ENCODE measurements at regions not wholly inside any gene's neighbourhood (a gene's known extent, or its start where the extent isn't known, plus 50 kb on each side); places are given as distances from the start of the nearest gene placed in this dataset.

- Histone ChIP-seq H3K9me3 (ENCODE audit: control insufficient read depth, insufficient read depth, low read length) (no peaks in the 10 kb centered on the region), H3K9ac (ENCODE audit: low read depth, low read length) (no peak overlapping the region)
Measured at GRCh38 chr2:13135856-13136255, 419.1 kb downstream of the TRIB2 start.

GRCh38 chr2:13137679-13138078 is 420.9 kb downstream of the TRIB2 start:
- Histone ChIP-seq H3K9me3 (ENCODE audit: control insufficient read depth, insufficient read depth, low read length) (no peaks in the 10 kb centered on the region), H3K36me3 (ENCODE audit: control insufficient read depth, insufficient read depth, low read length) (no peaks in the 10 kb centered on the region), H3K9ac (ENCODE audit: low read depth, low read length) (no peak overlapping the region), H3K4me1 (ENCODE audit: control insufficient read depth, insufficient read depth, low read length) (no peaks in the 10 kb centered on the region), H3K27me3 (ENCODE audit: control insufficient read depth, insufficient read depth, low read length) (no peaks in the 10 kb centered on the region), H3K4me3 (ENCODE audit: low read depth, low read length) (no peak overlapping the region)

More at GRCh38 chr2:13135856-13136255, 419.1 kb downstream of the TRIB2 start:
- H3K27me3 ChIP-seq (ENCODE audit: control insufficient read depth, insufficient read depth, low read length), result no peaks in the 10 kb centered on the region
- H3K36me3 ChIP-seq (ENCODE audit: control insufficient read depth, insufficient read depth, low read length), result no peaks in the 10 kb centered on the region
- H3K4me1 ChIP-seq (ENCODE audit: control insufficient read depth, insufficient read depth, low read length), result no peaks in the 10 kb centered on the region
- no peak overlapping the region for H3K4me3 ChIP-seq (ENCODE audit: low read depth, low read length)

- no peak overlapping the region for H3K4me3 ChIP-seq (ENCODE audit: low read depth, low read length)
- H3K9me3 ChIP-seq (ENCODE audit: control insufficient read depth, insufficient read depth, low read length), result no peaks in the 10 kb centered on the region
- H3K9ac ChIP-seq (ENCODE audit: low read depth, low read length), result no peak overlapping the region
- no peaks in the 10 kb centered on the region for H3K27me3 ChIP-seq (ENCODE audit: control insufficient read depth, insufficient read depth, low read length)
- H3K36me3 ChIP-seq (ENCODE audit: control insufficient read depth, insufficient read depth, low read length), result no peaks in the 10 kb centered on the region
- no peaks in the 10 kb centered on the region for H3K4me1 ChIP-seq (ENCODE audit: control insufficient read depth, insufficient read depth, low read length)
Measured at GRCh38 chr2:13141315-13141714, 424.6 kb downstream of the TRIB2 start.

GRCh38 chr2:13143451-13143850 is 426.7 kb downstream of the TRIB2 start:
- Histone ChIP-seq H3K9ac (ENCODE audit: low read depth, low read length) (no peak overlapping the region), H3K4me1 (ENCODE audit: control insufficient read depth, insufficient read depth, low read length) (no peaks in the 10 kb centered on the region), H3K9me3 (ENCODE audit: control insufficient read depth, insufficient read depth, low read length) (no peaks in the 10 kb centered on the region), H3K27me3 (ENCODE audit: control insufficient read depth, insufficient read depth, low read length) (no peaks in the 10 kb centered on the region), H3K4me3 (ENCODE audit: low read depth, low read length) (no peak overlapping the region), H3K36me3 (ENCODE audit: control insufficient read depth, insufficient read depth, low read length) (no peaks in the 10 kb centered on the region)

GRCh38 chr2:13156916-13157315 is 440.2 kb downstream of the TRIB2 start:
- Histone ChIP-seq H3K9me3 (ENCODE audit: control insufficient read depth, insufficient read depth, low read length) (no peaks in the 10 kb centered on the region), H3K4me1 (ENCODE audit: control insufficient read depth, insufficient read depth, low read length) (no peaks in the 10 kb centered on the region), H3K36me3 (ENCODE audit: control insufficient read depth, insufficient read depth, low read length) (no peaks in the 10 kb centered on the region), H3K4me3 (ENCODE audit: low read depth, low read length) (no peak overlapping the region), H3K9ac (ENCODE audit: low read depth, low read length) (no peak overlapping the region), H3K27me3 (ENCODE audit: control insufficient read depth, insufficient read depth, low read length) (no peaks in the 10 kb centered on the region)

GRCh38 chr2:13158466-13158865 is 441.7 kb downstream of the TRIB2 start:
- Histone ChIP-seq H3K9me3 (ENCODE audit: control insufficient read depth, insufficient read depth, low read length) (no peaks in the 10 kb centered on the region), H3K4me3 (ENCODE audit: low read depth, low read length) (no peak overlapping the region), H3K4me1 (ENCODE audit: control insufficient read depth, insufficient read depth, low read length) (no peaks in the 10 kb centered on the region), H3K9ac (ENCODE audit: low read depth, low read length) (no peak overlapping the region), H3K36me3 (ENCODE audit: control insufficient read depth, insufficient read depth, low read length) (no peaks in the 10 kb centered on the region), H3K27me3 (ENCODE audit: control insufficient read depth, insufficient read depth, low read length) (no peaks in the 10 kb centered on the region)

- no peak overlapping the region for H3K4me3 ChIP-seq (ENCODE audit: low read depth, low read length)
- no peaks in the 10 kb centered on the region for H3K36me3 ChIP-seq (ENCODE audit: control insufficient read depth, insufficient read depth, low read length)
- H3K4me1 ChIP-seq (ENCODE audit: control insufficient read depth, insufficient read depth, low read length), result no peaks in the 10 kb centered on the region
- H3K9ac ChIP-seq (ENCODE audit: low read depth, low read length), result no peak overlapping the region
- H3K27me3 ChIP-seq (ENCODE audit: control insufficient read depth, insufficient read depth, low read length), result no peaks in the 10 kb centered on the region
- H3K9me3 ChIP-seq (ENCODE audit: control insufficient read depth, insufficient read depth, low read length), result no peaks in the 10 kb centered on the region
Measured at GRCh38 chr2:13180729-13181128, 464.0 kb downstream of the TRIB2 start.

- Histone ChIP-seq H3K4me3 (ENCODE audit: low read depth, low read length) (no peak overlapping the region), H3K36me3 (ENCODE audit: control insufficient read depth, insufficient read depth, low read length) (no peaks in the 10 kb centered on the region)
Measured at GRCh38 chr2:13193075-13193474, 476.3 kb downstream of the TRIB2 start.

GRCh38 chr2:13193900-13194299 is 477.2 kb downstream of the TRIB2 start:
- Histone ChIP-seq H3K4me3 (ENCODE audit: low read depth, low read length) (no peak overlapping the region), H3K9me3 (ENCODE audit: control insufficient read depth, insufficient read depth, low read length) (no peaks in the 10 kb centered on the region), H3K27me3 (ENCODE audit: control insufficient read depth, insufficient read depth, low read length) (no peaks in the 10 kb centered on the region), H3K4me1 (ENCODE audit: control insufficient read depth, insufficient read depth, low read length) (no peaks in the 10 kb centered on the region), H3K9ac (ENCODE audit: low read depth, low read length) (no peak overlapping the region), H3K36me3 (ENCODE audit: control insufficient read depth, insufficient read depth, low read length) (no peaks in the 10 kb centered on the region)

More at GRCh38 chr2:13193075-13193474, 476.3 kb downstream of the TRIB2 start:
- Histone ChIP-seq H3K27me3 (ENCODE audit: control insufficient read depth, insufficient read depth, low read length) (no peaks in the 10 kb centered on the region), H3K9ac (ENCODE audit: low read depth, low read length) (no peak overlapping the region), H3K9me3 (ENCODE audit: control insufficient read depth, insufficient read depth, low read length) (no peaks in the 10 kb centered on the region), H3K4me1 (ENCODE audit: control insufficient read depth, insufficient read depth, low read length) (no peaks in the 10 kb centered on the region)

- Histone ChIP-seq H3K36me3 (ENCODE audit: control insufficient read depth, insufficient read depth, low read length) (no peaks in the 10 kb centered on the region), H3K9ac (ENCODE audit: low read depth, low read length) (no peak overlapping the region), H3K4me3 (ENCODE audit: low read depth, low read length) (no peak overlapping the region), H3K27me3 (ENCODE audit: control insufficient read depth, insufficient read depth, low read length) (no peaks in the 10 kb centered on the region), H3K9me3 (ENCODE audit: control insufficient read depth, insufficient read depth, low read length) (no peaks in the 10 kb centered on the region), H3K4me1 (ENCODE audit: control insufficient read depth, insufficient read depth, low read length) (no peaks in the 10 kb centered on the region)
Measured at GRCh38 chr2:13195270-13195669, 478.5 kb downstream of the TRIB2 start.

GRCh38 chr2:13197248-13197647 is 480.5 kb downstream of the TRIB2 start:
- H3K4me1 ChIP-seq (ENCODE audit: control insufficient read depth, insufficient read depth, low read length), result no peaks in the 10 kb centered on the region
- H3K9ac ChIP-seq (ENCODE audit: low read depth, low read length), result no peak overlapping the region
- no peaks in the 10 kb centered on the region for H3K27me3 ChIP-seq (ENCODE audit: control insufficient read depth, insufficient read depth, low read length)
- no peaks in the 10 kb centered on the region for H3K36me3 ChIP-seq (ENCODE audit: control insufficient read depth, insufficient read depth, low read length)
- H3K4me3 ChIP-seq (ENCODE audit: low read depth, low read length), result no peak overlapping the region
- H3K9me3 ChIP-seq (ENCODE audit: control insufficient read depth, insufficient read depth, low read length), result no peaks in the 10 kb centered on the region

GRCh38 chr2:13201924-13202323 is 485.2 kb downstream of the TRIB2 start:
- no peaks in the 10 kb centered on the region for H3K9me3 ChIP-seq (ENCODE audit: control insufficient read depth, insufficient read depth, low read length)
- H3K4me3 ChIP-seq (ENCODE audit: low read depth, low read length), result no peak overlapping the region
- H3K4me1 ChIP-seq (ENCODE audit: control insufficient read depth, insufficient read depth, low read length), result no peaks in the 10 kb centered on the region
- no peaks in the 10 kb centered on the region for H3K36me3 ChIP-seq (ENCODE audit: control insufficient read depth, insufficient read depth, low read length)
- H3K27me3 ChIP-seq (ENCODE audit: control insufficient read depth, insufficient read depth, low read length), result no peaks in the 10 kb centered on the region
- H3K9ac ChIP-seq (ENCODE audit: low read depth, low read length), result no peak overlapping the region

GRCh38 chr2:13212115-13212514 is 495.4 kb downstream of the TRIB2 start:
- no peaks in the 10 kb centered on the region for H3K4me1 ChIP-seq (ENCODE audit: control insufficient read depth, insufficient read depth, low read length)
- no peaks in the 10 kb centered on the region for H3K27me3 ChIP-seq (ENCODE audit: control insufficient read depth, insufficient read depth, low read length)
- H3K9ac ChIP-seq (ENCODE audit: low read depth, low read length), result no peak overlapping the region
- no peak overlapping the region for H3K4me3 ChIP-seq (ENCODE audit: low read depth, low read length)
- H3K36me3 ChIP-seq (ENCODE audit: control insufficient read depth, insufficient read depth, low read length), result no peaks in the 10 kb centered on the region
- no peaks in the 10 kb centered on the region for H3K9me3 ChIP-seq (ENCODE audit: control insufficient read depth, insufficient read depth, low read length)
